Stimulated activated CD4-positive, alpha-beta T cell treated with anti-CD3 and anti-CD28 coated beads, TNF-alpha, amount 100 ng/mL, for 24 hours (primary cell): ENCODE measurements at regions not wholly inside any gene's neighbourhood (a gene's known extent, or its start where the extent isn't known, plus 50 kb on each side); places are given as distances from the start of the nearest gene placed in this dataset.
"Not testable (repeated sequence)": the region's sequence is repeated elsewhere in the genome, so short reads cannot be mapped to it uniquely, and the experiment has no call there.

Source experiments
- DNase-seq, 3 experiments: peaks; one replicate each; pipeline ENCODE4 v3.0.0-alpha.2; 2020; ENCODE audit warnings: low read depth in 3 of 3

DNA sequence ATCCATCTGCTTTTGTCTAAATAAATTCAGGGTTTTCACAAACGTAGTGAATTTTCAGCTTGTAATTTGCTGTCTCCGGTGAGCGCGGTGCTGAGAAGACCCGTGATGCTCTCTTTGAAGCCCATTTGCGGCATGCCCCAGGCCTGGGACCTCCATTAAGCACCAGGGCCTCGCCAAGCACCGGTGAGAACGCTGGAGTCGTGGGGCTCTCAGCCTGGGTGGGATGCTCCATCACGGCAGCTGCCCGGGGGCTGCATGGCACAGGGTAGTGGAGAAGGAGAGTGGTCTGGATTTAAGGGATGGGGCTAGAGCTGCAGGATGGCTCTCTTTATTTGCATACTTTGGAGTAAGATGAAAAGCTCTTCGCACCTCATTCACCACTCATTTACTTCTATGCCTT lies 248.7 kb downstream of the ABCC12 start:
- DNase-seq, result no peak

- no peak for DNase-seq
Observed at GRCh38 chr16:47905771-47906170, 250.0 kb downstream of the ABCC12 start.

GRCh38 chr16:47904691-47905090 lies 251.1 kb downstream of the ABCC12 start:
- DNase-seq, result no peak

DNA sequence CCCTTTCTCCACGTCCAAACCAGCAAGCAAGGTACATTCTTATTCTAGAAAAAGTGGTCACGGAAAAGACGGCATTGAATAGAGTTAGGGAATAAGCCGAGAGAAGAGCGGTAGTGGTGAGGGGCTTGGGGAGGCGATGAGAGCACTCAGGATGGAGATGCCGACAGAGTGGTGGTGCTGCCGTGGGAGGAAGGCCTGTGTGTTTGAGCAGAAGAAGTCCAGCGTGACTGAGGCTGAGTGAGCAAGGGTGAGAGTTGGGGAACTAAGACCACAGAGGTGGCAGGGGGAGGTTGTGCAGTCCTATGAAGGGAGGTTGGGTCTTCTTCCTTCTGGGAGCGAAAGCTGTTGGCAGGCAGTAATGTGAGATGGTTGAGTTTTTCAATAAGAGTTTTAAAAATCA lies 252.3 kb downstream of the ABCC12 start:
- DNase-seq, result no peak

GRCh38 chr16:47897105-47897504 lies 258.7 kb downstream of the ABCC12 start:
- DNase-seq, result not testable (repeated sequence)

DNA sequence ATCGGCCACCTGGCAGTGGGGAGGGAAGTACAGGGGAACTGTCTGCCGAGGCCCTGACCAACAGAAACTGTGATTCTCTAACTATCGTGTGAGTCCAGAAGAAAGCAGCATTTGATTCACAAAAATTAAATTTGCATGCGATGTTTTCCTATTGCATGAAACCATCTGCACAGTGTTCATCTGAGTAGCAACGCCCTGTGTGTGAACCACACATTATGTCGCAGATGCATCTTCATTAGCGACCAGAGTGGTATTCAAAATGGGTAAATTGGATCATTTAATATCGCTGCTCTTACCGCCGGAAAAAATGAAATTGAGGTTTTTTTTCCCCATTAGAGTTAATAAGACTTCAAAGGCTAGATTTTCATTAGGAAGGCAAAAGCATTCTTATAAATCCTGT lies 260.6 kb downstream of the ABCC12 start:
- DNase-seq, result no peak

DNA sequence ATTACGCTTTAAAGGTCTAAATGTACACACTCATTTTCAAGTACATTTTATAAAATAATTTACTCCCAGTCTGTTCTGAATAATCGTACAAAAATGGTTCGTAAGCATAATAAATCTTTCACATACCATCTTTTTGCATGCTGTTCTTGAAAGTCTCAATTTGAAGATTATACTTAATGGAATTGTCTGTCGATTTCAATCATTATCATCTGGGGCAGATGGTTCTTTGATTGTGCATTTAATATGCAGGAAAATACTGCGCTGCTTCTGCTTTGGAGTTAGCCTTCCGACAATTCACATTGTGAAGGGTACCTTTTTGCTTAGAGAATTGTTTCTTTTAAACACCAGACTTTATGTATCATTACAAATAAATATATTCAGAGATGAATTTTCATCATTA lies 262.8 kb downstream of the ABCC12 start:
- DNase-seq, result no peak

- DNase-seq, result no peak
Observed at GRCh38 chr16:47888734-47889133, 267.1 kb downstream of the ABCC12 start.

- DNase-seq, result no peak
Observed at GRCh38 chr16:47888142-47888541, 267.7 kb downstream of the ABCC12 start.

DNA sequence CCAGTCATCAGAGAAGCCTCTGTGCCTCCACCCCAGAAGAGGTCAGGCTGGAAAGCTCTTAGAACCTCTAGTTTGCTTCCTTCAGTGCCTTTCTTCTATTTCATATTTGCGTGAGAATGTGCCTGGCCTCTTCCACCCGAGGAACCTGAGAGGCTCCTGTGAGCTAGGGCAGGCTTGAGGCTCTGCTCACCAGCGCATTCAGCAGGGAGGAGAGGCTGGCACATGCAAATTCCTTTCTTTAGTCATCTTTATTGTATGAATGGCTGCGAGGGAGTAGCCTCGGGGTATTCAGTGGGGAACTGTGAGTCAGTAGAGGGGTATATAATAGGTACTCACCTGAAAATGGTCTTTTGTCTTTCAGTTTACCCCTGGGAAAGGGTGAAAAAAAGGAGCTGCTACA lies 268.3 kb downstream of the ABCC12 start:
- no peak for DNase-seq

DNA sequence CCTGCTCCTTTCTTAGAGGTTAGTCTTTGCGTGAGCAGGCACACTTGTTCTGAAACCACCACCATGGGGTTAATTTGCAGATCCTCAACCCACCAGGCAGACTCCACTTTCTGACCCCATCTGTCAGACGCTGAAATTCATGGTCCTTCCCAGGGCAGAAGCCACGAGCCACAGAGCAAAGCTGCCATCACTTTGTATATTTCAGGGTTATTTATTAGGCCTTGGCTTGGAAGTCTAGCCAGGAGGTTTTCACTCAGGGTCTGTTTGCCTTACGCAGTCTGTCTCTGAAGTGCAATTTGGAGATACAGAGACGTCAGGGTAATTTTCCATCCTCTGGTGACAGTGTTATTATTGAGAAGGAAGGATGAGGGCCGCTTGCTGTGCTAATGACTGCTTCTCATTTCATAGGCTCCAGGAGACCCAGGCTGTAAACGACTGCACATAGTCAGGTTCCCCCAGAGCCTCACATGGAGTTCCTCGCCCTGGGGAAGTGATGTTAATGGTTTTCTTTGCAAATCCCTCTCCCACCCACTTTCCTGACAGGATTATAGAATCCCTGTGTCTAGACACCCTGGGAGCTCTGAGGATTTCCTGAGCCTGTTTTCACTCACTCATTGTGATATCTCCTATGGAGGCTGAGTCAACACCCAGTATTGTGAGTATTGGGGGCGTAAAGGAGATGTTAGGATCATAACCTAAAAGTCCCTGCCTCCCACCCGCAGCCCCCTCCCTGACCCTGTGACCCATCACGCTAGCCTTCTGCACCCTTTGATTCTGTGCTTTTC lies 269.0 kb downstream of the ABCC12 start:
- DNase-seq, result no peak

DNA sequence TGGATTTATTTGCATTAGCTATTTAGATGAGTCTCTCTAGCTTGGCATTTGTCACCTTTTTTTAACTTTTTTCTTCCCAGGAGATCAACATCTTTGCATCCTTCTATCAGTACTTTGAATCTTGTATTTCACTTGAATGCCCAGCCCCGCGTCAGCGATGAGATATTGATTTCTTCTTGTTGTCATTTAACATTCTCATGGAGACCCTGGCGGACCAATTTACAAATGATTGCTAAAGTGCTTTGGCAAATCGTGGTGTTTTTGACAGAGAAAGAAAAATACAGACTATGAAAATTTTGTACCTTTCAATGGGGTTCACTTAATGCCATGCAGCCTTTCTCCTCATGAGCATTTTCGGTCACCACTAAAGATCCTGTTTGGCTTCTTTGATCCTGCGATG lies 269.7 kb downstream of the ABCC12 start:
- DNase-seq, result no peak

DNA sequence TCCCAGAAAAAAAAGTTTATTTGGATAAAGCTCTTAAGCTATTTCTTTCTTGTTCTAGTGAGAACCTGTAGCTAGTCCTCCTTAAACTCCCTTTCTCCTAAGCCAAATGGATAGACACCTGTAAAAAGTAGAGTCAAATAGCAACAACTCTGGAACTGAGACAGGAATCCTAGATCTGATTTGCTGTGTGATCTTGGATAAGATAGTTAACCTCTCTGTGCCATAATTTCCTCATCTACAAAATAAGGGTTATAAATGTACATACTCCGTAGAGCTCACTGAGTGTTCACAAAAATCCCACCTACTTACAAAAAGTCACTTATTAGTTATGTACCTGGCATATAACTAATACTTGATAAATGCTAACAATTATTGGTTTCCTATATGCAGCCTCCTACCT lies 270.3 kb downstream of the ABCC12 start:
- no peak for DNase-seq

DNA sequence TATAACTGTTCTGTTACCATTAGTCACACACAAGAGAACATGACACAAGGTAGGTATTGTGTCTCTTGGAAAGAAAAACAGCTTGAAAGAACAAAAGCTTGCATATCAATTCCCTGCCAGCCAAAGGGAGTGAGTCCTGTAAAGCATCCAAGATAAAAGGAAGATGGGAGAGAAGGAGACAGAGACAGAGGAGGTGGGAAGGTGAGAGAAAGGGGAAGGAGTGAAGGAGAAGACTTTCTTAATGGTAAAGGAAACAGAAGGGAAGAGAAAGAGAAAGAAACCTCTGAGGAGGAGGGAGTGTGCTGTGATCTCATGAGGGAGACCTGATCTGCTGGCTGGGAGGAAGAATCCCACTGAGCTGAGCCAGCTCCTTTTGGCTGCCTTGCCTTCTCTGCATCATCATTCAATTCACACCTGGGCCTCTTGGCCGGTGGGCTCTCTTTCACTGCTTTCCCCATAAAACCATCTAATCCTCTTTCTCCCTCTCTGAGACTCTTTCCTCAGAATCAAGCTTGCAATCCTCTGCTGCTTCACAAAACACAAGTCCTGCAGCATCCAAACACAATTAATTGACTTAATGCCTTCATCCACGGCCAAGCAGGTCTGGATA lies 271.6 kb downstream of the ABCC12 start:
- no peak for DNase-seq

DNA sequence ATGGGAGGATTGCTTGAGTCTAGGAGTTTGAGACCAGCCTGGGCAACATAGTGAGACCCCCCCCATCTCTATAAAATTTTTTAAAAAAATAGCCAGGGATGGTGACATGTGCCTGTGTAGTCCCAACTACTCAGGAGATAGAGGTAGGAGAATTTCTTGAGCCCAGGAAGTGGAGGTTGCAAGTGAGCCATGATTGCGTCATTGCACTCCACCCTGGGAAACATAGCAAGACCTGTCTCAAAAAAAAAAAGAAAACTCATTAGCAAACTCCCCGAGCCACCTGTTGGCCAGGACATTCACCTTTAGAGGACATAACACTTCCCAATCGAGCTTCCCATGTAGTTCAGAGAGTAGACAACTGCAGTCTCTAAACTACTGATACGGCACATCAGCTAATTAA lies 274.2 kb downstream of the ABCC12 start:
- no peak for DNase-seq

DNA sequence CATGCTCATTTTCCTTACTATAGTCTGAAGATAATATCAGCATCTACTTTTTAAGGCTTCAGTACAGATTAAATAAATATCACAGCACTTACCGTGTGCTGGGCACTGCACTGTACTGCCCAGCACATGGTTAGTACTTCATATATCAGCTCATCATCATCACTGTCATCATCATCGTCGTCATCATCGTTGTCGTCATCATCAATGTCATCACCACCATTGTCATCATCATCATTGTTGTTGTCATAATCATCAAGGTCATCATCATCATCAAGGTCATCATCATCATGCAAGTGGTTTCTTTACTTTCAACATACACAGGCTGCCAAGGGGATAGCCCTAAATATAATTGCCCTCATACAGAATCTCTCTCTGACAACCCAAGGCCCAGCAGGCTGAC lies 275.1 kb downstream of the ABCC12 start:
- no peak for DNase-seq

- DNase-seq, result no peak
Observed at GRCh38 chr16:47877166-47877565, 278.6 kb downstream of the ABCC12 start.

GRCh38 chr16:47876511-47876910 lies 279.3 kb downstream of the ABCC12 start:
- no peak for DNase-seq

- DNase-seq, result no peak
Observed at GRCh38 chr16:47873434-47873833, 282.4 kb downstream of the ABCC12 start.

- DNase-seq, result no peak
Observed at GRCh38 chr16:47872225-47872624, 283.6 kb downstream of the ABCC12 start.

GRCh38 chr16:47866423-47866822 lies 289.4 kb downstream of the ABCC12 start:
- DNase-seq, result no peak

DNA sequence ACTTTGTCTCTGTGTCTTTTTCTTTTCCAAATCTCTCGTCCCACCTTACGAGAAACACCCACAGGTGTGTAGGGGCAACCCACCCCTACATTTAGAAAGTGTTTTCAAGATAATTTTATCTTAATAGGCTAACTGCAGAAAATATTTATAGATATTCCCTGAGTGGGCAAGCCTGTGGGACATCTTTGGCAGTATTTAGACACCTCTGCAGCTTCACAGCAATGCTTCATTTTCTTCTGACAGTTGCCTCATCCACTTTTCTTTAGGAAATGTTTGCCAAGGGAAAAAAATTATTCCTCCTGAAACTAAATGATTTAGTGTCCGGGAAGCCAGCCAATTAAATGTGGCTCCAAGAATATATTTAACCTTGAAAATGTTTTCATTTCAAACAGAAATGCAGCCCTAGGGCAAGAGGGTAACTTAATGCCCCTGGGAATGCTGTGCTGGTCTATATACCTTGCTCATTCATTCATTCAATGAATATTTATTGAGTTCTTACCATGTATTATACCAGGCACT lies 290.4 kb downstream of the ABCC12 start:
- no peak for DNase-seq

DNA sequence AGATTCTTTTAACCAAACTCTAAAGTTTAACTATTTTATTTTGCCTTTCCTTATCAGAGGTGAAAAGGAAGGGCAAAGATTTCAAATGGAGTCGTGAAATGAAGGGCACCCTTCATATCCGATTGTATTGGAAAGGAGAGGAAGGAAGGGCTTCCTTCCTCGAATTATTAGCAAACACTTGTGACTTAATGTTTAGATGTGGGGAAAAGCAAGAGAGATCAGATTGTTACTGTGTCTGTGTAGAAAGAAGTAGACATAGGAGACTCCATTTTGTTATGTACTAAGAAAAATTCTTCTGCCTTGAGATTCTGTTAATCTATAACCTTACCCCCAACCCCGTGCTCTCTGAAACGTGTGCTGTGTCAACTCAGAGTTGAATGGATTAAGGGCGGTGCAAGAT lies 291.5 kb downstream of the ABCC12 start:
- DNase-seq, result not testable (repeated sequence)
